ENCODE measurements at regions not wholly inside any gene's neighbourhood (a gene's known extent, or its start where the extent isn't known, plus 50 kb on each side); places are given as distances from the start of the nearest gene placed in this dataset.

GRCh38 chr1:4017636-4018365, 117.7 kb upstream of the C1orf174 start:
- Histone ChIP-seq H3K27ac (no peak overlapping the region), H3K27me3 (peaks cover 0 to 19% (median 0%) of the 10 kb centered on the region in 9 donors), H3K9me3 (no peaks in the 10 kb centered on the region), H3K4me1 (no peaks in the 10 kb centered on the region), H3K36me3 (no peaks in the 10 kb centered on the region), H3K4me3 (no peak overlapping the region)
- ATAC-seq (no peak), DNase-seq (no peak)
- whole genome bisulfite sequencing, 4 donors = 81 to 87% (median 82%) methylated on average over 12 of the region's 12 CpGs
- TF ChIP-seq CTCF (IDR thresholded peaks at IDR 0.05) = no peak
- intact Hi-C loops (cut with DNase I) = no loop called here

- ATAC-seq = no peak
- Histone ChIP-seq H3K27ac (no peak overlapping the region), H3K27me3 (peaks cover 0 to 22% (median 0%) of the 10 kb centered on the region in 9 donors), H3K4me3 (no peak overlapping the region), H3K9me3 (no peaks in the 10 kb centered on the region), H3K4me1 (no peaks in the 10 kb centered on the region), H3K36me3 (no peaks in the 10 kb centered on the region)
- 86 to 92% (median 89%) methylated on average over 24 to 25 of the region's 25 CpGs for WGBS, 4 donors
- intact Hi-C loops (cut with DNase I) = no loop called here
- TF ChIP-seq POLR2A (IDR thresholded peaks at IDR 0.05) (no peak), CTCF (IDR thresholded peaks at IDR 0.05) (no peak)
- DNase-seq = no peak
Observed at GRCh38 chr1:4018466-4019146, 118.5 kb upstream of the C1orf174 start.

GRCh38 chr1:4019147-4019521, 119.1 kb upstream of the C1orf174 start:
- intact Hi-C loops (cut with DNase I) = no loop called here
- Histone ChIP-seq H3K4me3 (no peak overlapping the region), H3K27ac (no peak overlapping the region), H3K9me3 (no peaks in the 10 kb centered on the region), H3K36me3 (no peaks in the 10 kb centered on the region), H3K4me1 (no peaks in the 10 kb centered on the region), H3K27me3 (peaks cover 0 to 27% (median 0%) of the 10 kb centered on the region in 9 donors)
- ATAC-seq = peak in 1 of 4 donors; percentile 29
- no peak for TF ChIP-seq CTCF (IDR thresholded peaks at IDR 0.05)
- TF ChIP-seq POLR2A (IDR thresholded peaks at IDR 0.05) = no peak
- WGBS, 4 donors = 68 to 77% (median 72%) methylated on average over 13 of the region's 13 CpGs
- DNase-seq = no peak

- no peak for ATAC-seq
- Histone ChIP-seq H3K4me1 (no peaks in the 10 kb centered on the region), H3K27ac (no peak overlapping the region), H3K9me3 (no peaks in the 10 kb centered on the region), H3K27me3 (peaks cover 0 to 31% (median 0%) of the 10 kb centered on the region in 9 donors), H3K36me3 (no peaks in the 10 kb centered on the region), H3K4me3 (no peak overlapping the region)
- TF ChIP-seq CTCF (IDR thresholded peaks at IDR 0.05) (no peak), POLR2A (IDR thresholded peaks at IDR 0.05) (no peak)
- intact Hi-C loops (cut with DNase I) = no loop called here
- no peak for DNase-seq
- WGBS, 4 donors = 77 to 89% (median 81%) methylated on average over 15 of the region's 15 CpGs
Observed at GRCh38 chr1:4019606-4020331, 119.7 kb upstream of the C1orf174 start.
